Osteoblast (primary cell): ENCODE measurements at regions not wholly inside any gene's neighbourhood (a gene's known extent, or its start where the extent isn't known, plus 50 kb on each side); places are given as distances from the start of the nearest gene placed in this dataset.
A peak's percentile ranks its signal among the peaks of the same experiment; 100 is the strongest.

Experiments used
- DNase-seq: peaks from one replicate; pipeline ENCODE4 v3.0.0; 2011; ENCODE audit warnings: low spot score, mixed read lengths; ENCODE audit not compliant: insufficient read length; ENCODE audit errors: missing footprints
- H2AFZ ChIP-seq: 2 replicates; pipeline ENCODE4 v1.6.0; 2011; ENCODE audit warnings: mild to moderate bottlenecking, low read length
- H3K27ac ChIP-seq: 2 replicates; pipeline ENCODE4 v1.5.1; 2011; ENCODE audit warnings: mild to moderate bottlenecking, low read depth, low read length, moderate library complexity
- H3K27me3 ChIP-seq: 2 replicates; pipeline ENCODE4 v1.6.0; 2012; ENCODE audit warnings: mild to moderate bottlenecking, control low read depth, inconsistent platforms, low read length, moderate library complexity; ENCODE audit not compliant: insufficient read depth
- H3K36me3 ChIP-seq: 2 replicates; pipeline ENCODE4 v1.5.1; 2011; ENCODE audit warnings: mild to moderate bottlenecking, low read length, control low read depth, moderate library complexity; ENCODE audit not compliant: insufficient read depth
- H3K4me1 ChIP-seq: 2 replicates; pipeline ENCODE4 v1.5.1; 2011; ENCODE audit warnings: mild to moderate bottlenecking, low read length, control low read depth, moderate library complexity; ENCODE audit not compliant: insufficient read depth
- H3K4me2 ChIP-seq: 2 replicates; pipeline ENCODE4 v1.6.0; 2011; ENCODE audit warnings: mild to moderate bottlenecking, low read length; ENCODE audit not compliant: insufficient read depth
- H3K4me3 ChIP-seq: fragments of 200-600 bp; sonication (generic); 3 replicates; pipeline ENCODE4 v1.5.1; 2012; ENCODE audit warnings: mild to moderate bottlenecking, low read length, inconsistent platforms; ENCODE audit not compliant: insufficient read depth
- H3K79me2 ChIP-seq: 2 replicates; pipeline ENCODE4 v1.6.0; 2012; ENCODE audit warnings: mild to moderate bottlenecking, low read length, control low read depth, inconsistent platforms; ENCODE audit not compliant: insufficient read depth
- H3K9me3 ChIP-seq: 2 replicates; pipeline ENCODE4 v1.5.1; 2011; ENCODE audit warnings: low read depth, low read length, control low read depth
- H4K20me1 ChIP-seq: 2 replicates; pipeline ENCODE4 v1.6.0; 2012; ENCODE audit warnings: mild to moderate bottlenecking, low read length, control low read depth; ENCODE audit not compliant: insufficient read depth
- CTCF ChIP-seq: IDR thresholded peaks from 2 replicates; pipeline ENCODE4 v1.5.1; 2011; ENCODE audit warnings: mild to moderate bottlenecking, low read depth, low read length, moderate library complexity; ENCODE audit errors: extremely low read depth

- no peaks in the 10 kb centered on the region for H3K9me3 ChIP-seq
- H3K4me2 ChIP-seq: peak overlapping the region; percentile 9
- H3K27ac ChIP-seq: no peak overlapping the region
Observed at GRCh38 chr1:217029281-217030157, 306.3 kb upstream of the ESRRG start.

GRCh38 chr1:217027403-217028080 lies 304.3 kb upstream of the ESRRG start:
- Histone ChIP-seq H3K4me3 (no peak overlapping the region), H3K4me1 (no peaks in the 10 kb centered on the region), H3K9me3 (no peaks in the 10 kb centered on the region), H3K27ac (no peak overlapping the region), H2AFZ (no peak overlapping the region), H3K79me2 (no peaks in the 10 kb centered on the region), H4K20me1 (no peaks in the 10 kb centered on the region), H3K27me3 (no peaks in the 10 kb centered on the region), H3K4me2 (no peak overlapping the region), H3K36me3 (no peaks in the 10 kb centered on the region)
- DNase-seq: no peak
- no peak for TF ChIP-seq CTCF

More at GRCh38 chr1:217029281-217030157, 306.3 kb upstream of the ESRRG start:
- no peak for DNase-seq
- Histone ChIP-seq H3K4me1 (no peaks in the 10 kb centered on the region), H4K20me1 (no peaks in the 10 kb centered on the region), H3K79me2 (no peaks in the 10 kb centered on the region), H3K27me3 (no peaks in the 10 kb centered on the region), H3K36me3 (no peaks in the 10 kb centered on the region), H3K4me3 (no peak overlapping the region), H2AFZ (no peak overlapping the region)
- no peak for TF ChIP-seq CTCF

GRCh38 chr1:217026531-217026930 lies 303.3 kb upstream of the ESRRG start:
- H3K4me3 ChIP-seq: no peak overlapping the region
- no peaks in the 10 kb centered on the region for H3K4me1 ChIP-seq
- no peaks in the 10 kb centered on the region for H3K27me3 ChIP-seq
- no peak overlapping the region for H2AFZ ChIP-seq
- no peak overlapping the region for H3K27ac ChIP-seq
- H3K36me3 ChIP-seq: no peaks in the 10 kb centered on the region
- H3K4me2 ChIP-seq: no peak overlapping the region
- no peak for DNase-seq
- no peaks in the 10 kb centered on the region for H3K79me2 ChIP-seq
- TF ChIP-seq CTCF: no peak
- no peaks in the 10 kb centered on the region for H4K20me1 ChIP-seq
- H3K9me3 ChIP-seq: no peaks in the 10 kb centered on the region

GRCh38 chr1:217025381-217025780 lies 302.2 kb upstream of the ESRRG start:
- no peaks in the 10 kb centered on the region for H3K4me1 ChIP-seq
- no peak for DNase-seq
- no peaks in the 10 kb centered on the region for H3K27me3 ChIP-seq
- no peak overlapping the region for H3K4me3 ChIP-seq
- H3K4me2 ChIP-seq: no peak overlapping the region
- H3K9me3 ChIP-seq: no peaks in the 10 kb centered on the region
- no peaks in the 10 kb centered on the region for H3K79me2 ChIP-seq
- H3K36me3 ChIP-seq: no peaks in the 10 kb centered on the region
- H2AFZ ChIP-seq: no peak overlapping the region
- no peaks in the 10 kb centered on the region for H4K20me1 ChIP-seq
- TF ChIP-seq CTCF: no peak
- H3K27ac ChIP-seq: no peak overlapping the region
